SU-DHL-6 (cell line): ENCODE measurements at regions not wholly inside any gene's neighbourhood (a gene's known extent, or its start where the extent isn't known, plus 50 kb on each side); places are given as distances from the start of the nearest gene placed in this dataset.

Experiments
- H2AFZ ChIP-seq: fragments of 200-600 bp; sonication (generic); 2 replicates; pipeline ENCODE4 v1.6.1; 2014; ENCODE audit warnings: low read depth, mild to moderate bottlenecking, moderate library complexity, mixed read lengths, antibody characterized with exemption, low read length; ENCODE audit not compliant: severe bottlenecking
- H3F3A ChIP-seq: fragments of 200-600 bp; shearing (Covaris generic); 2 replicates; pipeline ENCODE4 v1.6.0; 2016; ENCODE audit warnings: antibody characterized with exemption, mild to moderate bottlenecking; ENCODE audit not compliant: insufficient read depth
- H3K27ac ChIP-seq: fragments of 200-600 bp; sonication (generic); 2 replicates; pipeline ENCODE4 v1.5.1; 2016; ENCODE audit warnings: low read depth, mild to moderate bottlenecking, low read length, moderate library complexity, mixed read lengths
- H3K27me3 ChIP-seq: fragments of 200-600 bp; sonication (generic), shearing (Covaris generic); 2 replicates; pipeline ENCODE4 v1.6.0; 2014; ENCODE audit warnings: mild to moderate bottlenecking, low read length
- H3K36me3 ChIP-seq: fragments of 200-600 bp; sonication (generic); 2 replicates; pipeline ENCODE4 v1.6.1; 2014; ENCODE audit warnings: mild to moderate bottlenecking, low read length, mixed read lengths
- H3K4me2 ChIP-seq: fragments of 300-600, 200-600 bp; shearing (Covaris generic), sonication (generic); 2 replicates; pipeline ENCODE4 v1.6.0; 2014; ENCODE audit warnings: low read length, low read depth, mild to moderate bottlenecking; ENCODE audit not compliant: poor library complexity, severe bottlenecking
- H3K4me3 ChIP-seq: fragments of 200-600 bp; sonication (generic); 2 replicates; pipeline ENCODE4 v1.5.1; 2014; ENCODE audit warnings: antibody characterized with exemption, low read length, mild to moderate bottlenecking, mixed read lengths; ENCODE audit not compliant: insufficient read depth, poor library complexity, severe bottlenecking
- H3K79me2 ChIP-seq: fragments of 200-600 bp; sonication (generic); 2 replicates; pipeline ENCODE4 v1.6.1; 2014; ENCODE audit warnings: mild to moderate bottlenecking, low read length, moderate library complexity; ENCODE audit not compliant: insufficient read depth
- H3K9ac ChIP-seq: fragments of 200-600 bp; sonication (generic); 2 replicates; pipeline ENCODE4 v1.7.0; 2014; ENCODE audit warnings: mild to moderate bottlenecking, low read length
- H3K9me2 ChIP-seq: fragments of 200-600 bp; sonication (generic); replicated peaks from 2 replicates; pipeline ENCODE4 v1.6.1; 2014; ENCODE audit warnings: low read length; ENCODE audit not compliant: insufficient read depth
- H3K9me3 ChIP-seq: fragments of 200-600 bp; sonication (generic); 2 replicates; pipeline ENCODE4 v1.6.1; 2014; ENCODE audit warnings: low read length, mixed read lengths; ENCODE audit not compliant: insufficient read depth
- H4K20me1 ChIP-seq: fragments of 200-600 bp; sonication (generic); 2 replicates; pipeline ENCODE4 v1.6.1; 2014; ENCODE audit warnings: low read depth, mild to moderate bottlenecking, antibody characterized with exemption, low read length, moderate library complexity, mixed read lengths
- CTCF ChIP-seq: fragments of 200-600 bp; sonication (generic); IDR thresholded peaks from one replicate; pipeline ENCODE4 v1.5.1; 2017; ENCODE audit warnings: antibody characterized with exemption, mild to moderate bottlenecking, low read length, moderate library complexity; ENCODE audit not compliant: insufficient read depth, poor library complexity, severe bottlenecking
- EZH2phosphoT487 ChIP-seq: fragments of 200-600 bp; sonication (generic), shearing (Covaris generic); conservative IDR thresholded peaks from 2 replicates; pipeline ENCODE4 v1.6.1; 2018; ENCODE audit warnings: mild to moderate bottlenecking, antibody characterized with exemption, low read length, moderate library complexity, mixed read lengths

GRCh38 chr5:29069104-29069402 is 2030.7 kb upstream of the CDH9 start:
- Histone ChIP-seq H3K36me3 (no peaks in the 10 kb centered on the region), H3K9me3 (no peaks in the 10 kb centered on the region), H3K4me2 (no peak overlapping the region), H3K79me2 (no peaks in the 10 kb centered on the region), H3F3A (no peaks in the 10 kb centered on the region), H3K9me2 (no peaks in the 10 kb centered on the region), H2AFZ (no peak overlapping the region), H3K27me3 (no peaks in the 10 kb centered on the region), H3K27ac (no peak overlapping the region), H4K20me1 (no peaks in the 10 kb centered on the region), H3K9ac (no peak overlapping the region), H3K4me3 (no peak overlapping the region)
- TF ChIP-seq CTCF = no peak

- Histone ChIP-seq H3K9me2 (no peaks in the 10 kb centered on the region), H2AFZ (no peak overlapping the region), H3K36me3 (no peaks in the 10 kb centered on the region), H3K4me3 (no peak overlapping the region), H3K27ac (no peak overlapping the region), H4K20me1 (no peaks in the 10 kb centered on the region), H3K9me3 (no peaks in the 10 kb centered on the region), H3K27me3 (no peaks in the 10 kb centered on the region), H3F3A (no peaks in the 10 kb centered on the region), H3K79me2 (no peaks in the 10 kb centered on the region), H3K4me2 (no peak overlapping the region), H3K9ac (no peak overlapping the region)
- TF ChIP-seq CTCF (no peak), EZH2phosphoT487 (no peak)
These were observed 2023.0 kb upstream of the CDH9 start for GRCh38 chr5:29061381-29061780.

- no peaks in the 10 kb centered on the region for H3K79me2 ChIP-seq
- no peaks in the 10 kb centered on the region for H4K20me1 ChIP-seq
- no peaks in the 10 kb centered on the region for H3K27me3 ChIP-seq
- no peak overlapping the region for H3K27ac ChIP-seq
- no peaks in the 10 kb centered on the region for H3K9me3 ChIP-seq
- H3K4me3 ChIP-seq = no peak overlapping the region
- H3K36me3 ChIP-seq = no peaks in the 10 kb centered on the region
- H3K4me2 ChIP-seq = no peak overlapping the region
- H3K9me2 ChIP-seq = no peaks in the 10 kb centered on the region
- TF ChIP-seq EZH2phosphoT487 = no peak
- TF ChIP-seq CTCF = no peak
- no peaks in the 10 kb centered on the region for H3F3A ChIP-seq
- H3K9ac ChIP-seq = no peak overlapping the region
- H2AFZ ChIP-seq = no peak overlapping the region
These were observed 2016.3 kb upstream of the CDH9 start for GRCh38 chr5:29054694-29055093.

- no peaks in the 10 kb centered on the region for H3K27me3 ChIP-seq
- no peak overlapping the region for H2AFZ ChIP-seq
- no peaks in the 10 kb centered on the region for H3K9me3 ChIP-seq
- H3K4me3 ChIP-seq = no peak overlapping the region
- no peaks in the 10 kb centered on the region for H3K79me2 ChIP-seq
- no peaks in the 10 kb centered on the region for H3F3A ChIP-seq
- no peaks in the 10 kb centered on the region for H3K36me3 ChIP-seq
- H3K4me2 ChIP-seq = no peak overlapping the region
- no peaks in the 10 kb centered on the region for H4K20me1 ChIP-seq
- no peak for TF ChIP-seq EZH2phosphoT487
- TF ChIP-seq CTCF = no peak
- no peak overlapping the region for H3K27ac ChIP-seq
- no peak overlapping the region for H3K9ac ChIP-seq
- H3K9me2 ChIP-seq = no peaks in the 10 kb centered on the region
These were observed 2015.9 kb upstream of the CDH9 start for GRCh38 chr5:29054282-29054681.
